Cardiac muscle cell (in vitro differentiated cells and primary cell): ENCODE measurements at regions not wholly inside any gene's neighbourhood (a gene's known extent, or its start where the extent isn't known, plus 50 kb on each side); places are given as distances from the start of the nearest gene placed in this dataset.

Experiments
- DNase-seq, 2 donors: peaks; one replicate each; pipeline versions ENCODE4 v3.0.0 to v3.0.0-alpha.2; 2010 to 2017; ENCODE audit warnings: low read depth in 1 of 2, low spot score in 1 of 2
- H3K27ac ChIP-seq: fragments of 200-600 bp; sonication (generic); 2 replicates; pipeline ENCODE4 v1.5.1; 2016
- H3K27me3 ChIP-seq: fragments of 200-600 bp; sonication (generic); 2 replicates; pipeline ENCODE4 v1.6.0; 2016; ENCODE audit warnings: control low read depth
- H3K36me3 ChIP-seq: fragments of 200-600 bp; sonication (generic); 2 replicates; pipeline ENCODE4 v1.5.1; 2016; ENCODE audit warnings: control low read depth
- H3K4me1 ChIP-seq: fragments of 200-600 bp; sonication (generic); 2 replicates; pipeline ENCODE4 v1.8.1; 2017; ENCODE audit warnings: low read depth, mild to moderate bottlenecking, mixed run types
- H3K4me3 ChIP-seq: fragments of 200-600 bp; sonication (generic); 2 replicates; pipeline ENCODE4 v1.5.1; 2016; ENCODE audit warnings: mild to moderate bottlenecking
- H3K9me3 ChIP-seq: fragments of 200-600 bp; sonication (generic); 2 replicates; pipeline ENCODE4 v1.5.1; 2017; ENCODE audit warnings: low read depth, mild to moderate bottlenecking, control low read depth
- CTCF ChIP-seq: IDR thresholded peaks from 2 replicates; pipeline ENCODE4 v1.5.1; 2012; ENCODE audit warnings: low read depth, mild to moderate bottlenecking, low read length

DNA sequence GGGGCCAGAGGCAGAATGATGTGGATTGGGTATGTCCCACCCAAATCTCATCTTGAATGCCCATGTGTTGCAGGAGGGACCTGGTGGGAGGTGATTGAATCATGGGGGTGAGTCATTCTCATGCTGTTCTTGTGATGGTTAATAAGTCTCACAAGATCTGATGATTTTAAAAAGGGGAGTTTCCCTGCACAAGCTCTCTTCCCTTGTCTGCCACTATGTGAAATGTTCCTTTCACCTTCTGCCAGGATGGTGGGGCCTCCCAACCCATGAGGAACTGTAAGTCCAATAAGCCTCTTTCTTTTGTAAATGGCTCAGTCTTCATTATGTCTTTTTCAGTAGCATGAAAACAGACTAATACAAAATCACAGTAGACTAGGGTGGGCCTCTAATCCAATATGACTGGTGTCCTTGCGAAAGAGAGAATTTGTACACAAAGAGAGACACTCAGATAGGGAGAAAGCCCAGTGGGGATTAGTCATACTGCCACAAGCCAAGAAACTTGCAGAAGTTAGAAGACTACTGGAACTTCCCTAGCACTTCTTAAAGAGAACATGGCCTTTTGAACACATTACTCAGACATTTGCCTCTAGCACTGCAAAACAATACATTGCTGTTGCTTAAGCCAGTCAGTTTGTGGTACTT, 68.4 kb downstream of the ANXA1 start:
- no peak for TF ChIP-seq CTCF

DNA sequence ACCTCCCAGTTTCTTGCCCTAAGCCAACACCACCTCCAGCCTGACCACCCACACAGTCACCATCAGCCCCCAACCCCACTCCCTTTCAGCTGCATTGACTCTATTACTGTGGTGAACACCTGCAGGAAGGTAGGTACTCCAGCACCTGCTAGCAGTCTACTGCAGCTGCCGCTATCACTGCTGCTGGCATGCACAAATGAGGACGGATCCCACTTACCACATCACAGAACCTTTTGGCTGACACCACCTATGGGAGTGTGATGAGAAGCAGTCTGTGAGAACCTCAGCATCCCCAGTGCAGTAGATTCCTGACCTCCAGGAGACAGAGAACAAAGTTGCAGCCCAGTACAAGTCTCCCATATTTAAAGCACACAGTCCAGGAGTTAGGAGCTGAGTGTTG, 71.9 kb downstream of the ANXA1 start:
- Histone ChIP-seq H3K4me1 (no peaks in the 10 kb centered on the region), H3K4me3 (no peak overlapping the region), H3K36me3 (no peaks in the 10 kb centered on the region), H3K27me3 (no peaks in the 10 kb centered on the region), H3K9me3 (no peaks in the 10 kb centered on the region), H3K27ac (no peak overlapping the region)
- DNase-seq, result no peak
- no peak for TF ChIP-seq CTCF

More for the DNA sequence above, 68.4 kb downstream of the ANXA1 start:
- H3K27me3 ChIP-seq, result no peaks in the 10 kb centered on the region
- no peaks in the 10 kb centered on the region for H3K36me3 ChIP-seq
- no peak overlapping the region for H3K27ac ChIP-seq
- no peaks in the 10 kb centered on the region for H3K4me1 ChIP-seq
- DNase-seq, result peak in 1 of 2 donors; percentile 77
- H3K9me3 ChIP-seq, result no peaks in the 10 kb centered on the region
- no peak overlapping the region for H3K4me3 ChIP-seq

- peaks cover 12% of the 10 kb centered on the region for H3K27me3 ChIP-seq
- TF ChIP-seq CTCF, result no peak
- no peak for DNase-seq
- H3K36me3 ChIP-seq, result no peaks in the 10 kb centered on the region
- H3K27ac ChIP-seq, result no peak overlapping the region
- no peaks in the 10 kb centered on the region for H3K9me3 ChIP-seq
- peaks cover 5% of the 10 kb centered on the region for H3K4me1 ChIP-seq
- no peak overlapping the region for H3K4me3 ChIP-seq
Measured at GRCh38 chr9:73229543-73229942, 77.9 kb downstream of the ANXA1 start.

DNA sequence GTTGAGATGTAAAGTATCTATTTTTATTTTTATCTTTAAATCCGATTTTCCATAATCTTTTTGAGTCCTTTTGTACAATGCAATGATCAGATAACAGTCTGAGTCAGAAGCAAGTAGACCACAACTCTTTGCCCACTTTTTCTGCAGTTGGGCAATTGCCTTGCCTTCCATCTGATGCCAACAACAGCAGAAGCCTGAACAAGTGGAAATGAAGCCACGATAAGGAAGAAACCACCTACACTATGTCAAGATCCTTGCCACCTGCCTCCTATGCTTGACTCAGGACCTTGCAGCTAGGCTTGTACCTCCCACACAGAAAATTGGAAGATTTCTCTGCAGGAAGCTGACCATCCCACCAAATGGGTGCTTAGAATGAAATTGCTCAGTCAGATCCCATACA, 78.6 kb downstream of the ANXA1 start:
- Histone ChIP-seq H3K36me3 (no peaks in the 10 kb centered on the region), H3K27me3 (peaks cover 12% of the 10 kb centered on the region), H3K4me3 (no peak overlapping the region), H3K27ac (no peak overlapping the region), H3K4me1 (peaks cover 5% of the 10 kb centered on the region), H3K9me3 (no peaks in the 10 kb centered on the region)
- TF ChIP-seq CTCF, result no peak
- peak in 1 of 2 donors; percentile 9 for DNase-seq

- TF ChIP-seq CTCF, result no peak
- no peak overlapping the region for H3K27ac ChIP-seq
- no peak for DNase-seq
- H3K4me3 ChIP-seq, result no peak overlapping the region
- H3K36me3 ChIP-seq, result no peaks in the 10 kb centered on the region
- H3K4me1 ChIP-seq, result peaks cover 5% of the 10 kb centered on the region
- H3K9me3 ChIP-seq, result no peaks in the 10 kb centered on the region
- peaks cover 12% of the 10 kb centered on the region for H3K27me3 ChIP-seq
Measured at GRCh38 chr9:73231203-73231602, 79.5 kb downstream of the ANXA1 start.
